ENCODE measurements at regions not wholly inside any gene's neighbourhood (a gene's known extent, or its start where the extent isn't known, plus 50 kb on each side); places are given as distances from the start of the nearest gene placed in this dataset.
"Not testable (repeated sequence)": the region's sequence is repeated elsewhere in the genome, so short reads cannot be mapped to it uniquely, and the experiment has no call there.

GRCh38 chr21:25531538-25532250 lies 75.6 kb downstream of the MRPL39 start:
- H3K27ac ChIP-seq (ENCODE audit: low read length); H3K4me1 ChIP-seq (ENCODE audit: insufficient read depth, low read length); H3K9ac ChIP-seq (ENCODE audit: low read depth, low read length); ATAC-seq (ENCODE audit: insufficient read depth, low read depth); H3K79me2 ChIP-seq (ENCODE audit: insufficient read depth, low read length); H3K36me3 ChIP-seq (ENCODE audit: insufficient read depth, low read length); H3K27me3 ChIP-seq (ENCODE audit: insufficient read depth, low read length, poor library complexity); H3K9me3 ChIP-seq (ENCODE audit: insufficient read depth, low read length, severe bottlenecking); H3K4me2 ChIP-seq (ENCODE audit: insufficient read depth, low read length); DNase-seq; H2AFZ ChIP-seq (ENCODE audit: low read depth, low read length); H4K20me1 ChIP-seq (ENCODE audit: insufficient read depth, low read length); H3K4me3 ChIP-seq (ENCODE audit: low read depth in 1 of 2, low read length in 2 of 2): not testable (repeated sequence)

GRCh38 chr21:25528515-25528914 lies 78.8 kb downstream of the MRPL39 start:
- no peaks in the 10 kb centered on the region for H3K27me3 ChIP-seq (ENCODE audit: insufficient read depth, low read length, poor library complexity)
- DNase-seq: no peak
- no peak for ATAC-seq (ENCODE audit: insufficient read depth, low read depth)

GRCh38 chr21:25518491-25518911 lies 88.8 kb downstream of the MRPL39 start:
- no peak for TF ChIP-seq CTCF (IDR thresholded peaks at IDR 0.05; ENCODE audit: borderline replicate concordance, extremely low read depth, low read length, poor library complexity, severe bottlenecking)
- TF ChIP-seq EZH2 (IDR thresholded peaks at IDR 0.05; ENCODE audit: borderline replicate concordance, low read depth, low read length, severe bottlenecking): no peak
- Histone ChIP-seq H3K9me3 (ENCODE audit: insufficient read depth, low read length, severe bottlenecking) (no peaks in the 10 kb centered on the region), H3K4me2 (ENCODE audit: insufficient read depth, low read length) (no peak overlapping the region), H3K79me2 (ENCODE audit: insufficient read depth, low read length) (no peaks in the 10 kb centered on the region), H2AFZ (ENCODE audit: low read depth, low read length) (no peak overlapping the region), H4K20me1 (ENCODE audit: insufficient read depth, low read length) (no peaks in the 10 kb centered on the region), H3K27me3 (ENCODE audit: insufficient read depth, low read length, poor library complexity) (no peaks in the 10 kb centered on the region), H3K27ac (ENCODE audit: low read length) (no peak overlapping the region), H3K36me3 (ENCODE audit: insufficient read depth, low read length) (no peaks in the 10 kb centered on the region), H3K4me1 (ENCODE audit: insufficient read depth, low read length) (no peaks in the 10 kb centered on the region), H3K4me3 (ENCODE audit: low read depth in 1 of 2, low read length in 2 of 2) (no peak overlapping the region), H3K9ac (ENCODE audit: low read depth, low read length) (no peak overlapping the region)
- ATAC-seq (ENCODE audit: insufficient read depth, low read depth) (no peak), DNase-seq (no peak)

More at GRCh38 chr21:25528515-25528914, 78.8 kb downstream of the MRPL39 start:
- H4K20me1 ChIP-seq (ENCODE audit: insufficient read depth, low read length): no peaks in the 10 kb centered on the region
- no peak overlapping the region for H3K27ac ChIP-seq (ENCODE audit: low read length)
- no peak for TF ChIP-seq EZH2 (IDR thresholded peaks at IDR 0.05; ENCODE audit: borderline replicate concordance, low read depth, low read length, severe bottlenecking)
- TF ChIP-seq CTCF (IDR thresholded peaks at IDR 0.05; ENCODE audit: borderline replicate concordance, extremely low read depth, low read length, poor library complexity, severe bottlenecking): no peak
- no peak overlapping the region for H3K4me3 ChIP-seq (ENCODE audit: low read depth in 1 of 2, low read length in 2 of 2)
- no peaks in the 10 kb centered on the region for H3K9me3 ChIP-seq (ENCODE audit: insufficient read depth, low read length, severe bottlenecking)
- H3K79me2 ChIP-seq (ENCODE audit: insufficient read depth, low read length): no peaks in the 10 kb centered on the region
- H3K4me1 ChIP-seq (ENCODE audit: insufficient read depth, low read length): no peaks in the 10 kb centered on the region
- H3K4me2 ChIP-seq (ENCODE audit: insufficient read depth, low read length): no peak overlapping the region
- H3K36me3 ChIP-seq (ENCODE audit: insufficient read depth, low read length): no peaks in the 10 kb centered on the region
- H2AFZ ChIP-seq (ENCODE audit: low read depth, low read length): no peak overlapping the region
- H3K9ac ChIP-seq (ENCODE audit: low read depth, low read length): no peak overlapping the region

- Histone ChIP-seq H3K4me3 (ENCODE audit: low read depth in 1 of 2, low read length in 2 of 2) (no peak overlapping the region), H3K4me1 (ENCODE audit: insufficient read depth, low read length) (no peaks in the 10 kb centered on the region), H3K9me3 (ENCODE audit: insufficient read depth, low read length, severe bottlenecking) (no peaks in the 10 kb centered on the region), H3K36me3 (ENCODE audit: insufficient read depth, low read length) (no peaks in the 10 kb centered on the region), H3K79me2 (ENCODE audit: insufficient read depth, low read length) (no peaks in the 10 kb centered on the region), H3K4me2 (ENCODE audit: insufficient read depth, low read length) (no peak overlapping the region), H3K9ac (ENCODE audit: low read depth, low read length) (no peak overlapping the region), H3K27me3 (ENCODE audit: insufficient read depth, low read length, poor library complexity) (no peaks in the 10 kb centered on the region), H3K27ac (ENCODE audit: low read length) (no peak overlapping the region), H4K20me1 (ENCODE audit: insufficient read depth, low read length) (no peaks in the 10 kb centered on the region), H2AFZ (ENCODE audit: low read depth, low read length) (no peak overlapping the region)
- no peak for TF ChIP-seq EZH2 (IDR thresholded peaks at IDR 0.05; ENCODE audit: borderline replicate concordance, low read depth, low read length, severe bottlenecking)
- no peak for TF ChIP-seq CTCF (IDR thresholded peaks at IDR 0.05; ENCODE audit: borderline replicate concordance, extremely low read depth, low read length, poor library complexity, severe bottlenecking)
- DNase-seq: no peak
- ATAC-seq (ENCODE audit: insufficient read depth, low read depth): no peak
Observed at GRCh38 chr21:25515484-25516405, 91.5 kb downstream of the MRPL39 start.

Measured in DND-41 (cell line).